NCI-H1436 treated with DMSO at 0.1 percent for 48 hours (cell line): ENCODE measurements at regions not wholly inside any gene's neighbourhood (a gene's known extent, or its start where the extent isn't known, plus 50 kb on each side); places are given as distances from the start of the nearest gene placed in this dataset.

Experiments used
- DNase-seq: peaks from one replicate; lab custom pipeline; 2025; lab: John Stamatoyannopoulos, UW

GRCh38 chr18:34595690-34596089, 114.4 kb upstream of the DTNA start:
- no peak for DNase-seq

DNA sequence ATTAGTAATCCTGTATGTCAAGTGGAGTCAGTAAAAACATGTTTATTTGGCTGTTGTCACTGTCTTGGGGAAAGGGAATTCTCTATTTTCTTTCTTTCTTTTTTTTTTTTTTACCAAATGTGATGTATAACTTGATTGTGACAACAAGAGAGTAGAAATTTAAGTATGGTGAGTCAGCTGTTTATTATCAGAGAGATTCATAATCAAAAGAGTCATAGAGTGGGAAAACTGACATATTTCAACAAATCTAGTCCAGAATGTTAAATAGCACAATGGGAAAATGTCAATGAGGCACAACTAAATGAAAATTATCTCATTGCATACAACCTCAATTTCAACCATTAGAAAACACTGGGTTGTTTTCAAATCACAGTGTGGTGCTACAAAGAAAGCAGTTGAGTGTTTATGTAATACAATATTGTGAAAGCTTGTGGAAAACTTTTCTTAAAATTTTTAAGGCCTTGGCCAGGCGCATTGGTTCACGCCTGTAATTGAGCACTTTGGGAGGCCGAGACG, 111.9 kb upstream of the DTNA start:
- no peak for DNase-seq

GRCh38 chr18:34600158-34600557, 109.9 kb upstream of the DTNA start:
- no peak for DNase-seq

DNA sequence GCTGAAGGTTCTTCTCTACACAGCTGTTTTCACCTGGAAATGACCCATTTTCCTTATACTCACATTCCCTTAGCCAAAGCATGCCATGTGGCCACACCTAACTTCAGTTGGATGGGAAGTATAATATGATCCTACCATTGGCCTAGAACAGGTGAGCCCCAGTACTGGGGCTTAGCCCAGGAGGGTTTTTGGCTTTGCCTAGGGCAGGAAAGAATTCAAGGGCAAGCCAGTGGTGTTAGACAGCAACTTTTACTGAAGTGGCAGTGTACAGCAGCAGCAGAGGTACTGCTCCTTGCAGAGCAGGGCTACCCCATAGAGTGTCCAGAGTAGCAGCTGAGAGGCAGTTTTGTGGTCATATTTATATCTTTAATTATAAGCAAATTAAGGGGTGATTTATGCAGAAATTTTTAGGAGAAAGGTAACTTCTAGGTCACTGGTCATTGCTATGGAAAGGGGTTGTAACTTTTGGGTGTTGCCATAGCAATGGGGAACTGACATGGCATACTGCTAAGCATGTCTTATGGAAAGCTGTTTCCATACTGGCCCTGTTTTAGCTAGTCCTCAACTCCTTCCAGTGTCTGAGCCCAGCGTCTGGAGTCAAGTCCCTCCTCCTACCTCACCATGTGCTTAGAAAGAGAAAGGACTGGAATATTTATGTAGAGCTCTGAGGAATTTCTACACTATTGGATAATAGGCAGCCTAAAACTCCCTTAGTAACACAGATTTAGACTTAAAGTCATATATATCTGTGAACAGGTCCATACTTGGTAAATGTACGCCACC, 109.0 kb upstream of the DTNA start:
- DNase-seq, result no peak

DNA sequence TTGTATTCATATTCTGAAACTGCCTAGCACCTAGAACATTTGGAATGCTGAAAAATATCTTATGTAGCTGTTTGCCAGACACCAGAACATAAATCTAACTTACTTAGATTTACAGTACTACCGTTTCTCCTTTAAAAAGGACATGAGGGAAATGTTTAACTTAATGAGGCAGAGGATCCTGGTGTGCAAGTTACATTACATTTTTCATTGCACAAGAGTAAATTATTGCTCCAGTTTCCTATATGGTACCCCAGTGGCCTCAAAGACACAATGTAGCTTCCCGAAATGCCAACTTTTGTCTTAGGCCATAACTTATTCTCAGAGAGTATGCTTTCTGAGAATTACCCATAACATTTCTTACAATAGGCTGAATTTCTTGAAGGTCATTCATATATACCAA, 105.5 kb upstream of the DTNA start:
- no peak for DNase-seq

DNA sequence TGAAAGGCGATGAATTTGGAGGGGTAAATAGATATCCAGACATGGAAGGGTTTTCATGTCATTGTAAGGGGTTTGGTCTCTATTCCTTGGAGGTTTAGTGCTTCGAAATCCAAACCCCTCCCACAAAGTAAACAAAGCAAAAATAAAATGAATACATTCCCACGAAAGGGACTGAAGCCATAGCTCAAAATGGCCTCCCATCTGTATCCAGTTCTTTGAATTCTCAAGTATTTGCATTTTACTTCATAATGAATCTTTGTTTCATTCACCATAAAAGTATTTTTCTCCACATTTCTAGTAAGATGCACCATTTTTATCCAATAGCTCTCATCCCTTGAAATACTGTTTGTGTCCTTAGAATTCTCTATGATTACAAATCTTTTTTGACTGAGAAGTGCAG, 103.2 kb upstream of the DTNA start:
- no peak for DNase-seq

- DNase-seq, result no peak
These were observed 102.0 kb upstream of the DTNA start for GRCh38 chr18:34608064-34608463.

- DNase-seq, result no peak
These were observed 100.0 kb upstream of the DTNA start for GRCh38 chr18:34609986-34610648.

DNA sequence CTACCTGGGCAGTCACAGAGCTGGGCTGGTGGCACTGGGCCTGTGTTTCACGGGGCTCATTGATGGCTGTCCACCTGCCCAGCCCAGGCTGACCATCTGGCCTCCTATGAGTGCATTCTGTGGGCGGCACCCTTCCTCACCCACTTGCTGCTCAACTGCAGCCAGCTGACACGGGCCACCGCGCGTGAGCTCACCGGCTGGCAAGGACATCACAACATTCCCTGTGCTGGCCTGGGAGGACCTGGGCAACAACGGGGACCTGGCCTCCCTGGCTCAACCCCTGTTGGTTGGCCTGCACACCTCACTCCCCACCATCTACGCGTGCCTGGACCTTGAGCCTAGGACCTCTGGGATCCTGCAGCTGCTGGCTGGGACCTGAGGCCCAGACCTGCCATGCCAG, 98.2 kb upstream of the DTNA start:
- no peak for DNase-seq

GRCh38 chr18:34620258-34620861, 89.7 kb upstream of the DTNA start:
- DNase-seq, result no peak

GRCh38 chr18:34623557-34623956, 86.5 kb upstream of the DTNA start:
- no peak for DNase-seq

- DNase-seq, result no peak
These were observed 85.5 kb upstream of the DTNA start for GRCh38 chr18:34624551-34624950.

GRCh38 chr18:34626404-34627136, 83.5 kb upstream of the DTNA start:
- no peak for DNase-seq

- DNase-seq, result no peak
These were observed 82.8 kb upstream of the DTNA start for GRCh38 chr18:34627137-34627920.

- DNase-seq, result peak; percentile 21
These were observed 78.8 kb upstream of the DTNA start for GRCh38 chr18:34631093-34631966.

DNA sequence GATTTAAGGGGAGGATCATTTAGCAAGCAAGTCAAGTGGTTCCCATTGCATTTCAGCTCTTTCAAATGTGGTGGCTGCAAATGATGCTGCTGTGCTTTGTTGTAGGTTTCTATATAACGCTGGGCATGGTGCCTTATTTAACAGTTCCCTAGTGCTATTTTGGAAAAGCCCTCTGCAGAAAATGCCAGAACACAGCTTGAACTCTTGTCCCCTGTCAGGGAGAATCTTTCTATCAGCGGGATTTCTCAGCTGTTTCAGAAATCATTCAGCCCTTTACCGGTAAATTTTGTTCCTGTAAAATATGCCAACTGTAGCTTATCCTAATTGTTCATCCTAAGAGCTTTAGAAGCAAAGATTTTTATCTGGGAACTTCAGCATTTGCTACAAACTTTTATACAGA, 77.8 kb upstream of the DTNA start:
- no peak for DNase-seq

- no peak for DNase-seq
These were observed 76.7 kb upstream of the DTNA start for GRCh38 chr18:34633368-34633767.

- DNase-seq, result no peak
These were observed 72.8 kb upstream of the DTNA start for GRCh38 chr18:34637094-34637801.

DNA sequence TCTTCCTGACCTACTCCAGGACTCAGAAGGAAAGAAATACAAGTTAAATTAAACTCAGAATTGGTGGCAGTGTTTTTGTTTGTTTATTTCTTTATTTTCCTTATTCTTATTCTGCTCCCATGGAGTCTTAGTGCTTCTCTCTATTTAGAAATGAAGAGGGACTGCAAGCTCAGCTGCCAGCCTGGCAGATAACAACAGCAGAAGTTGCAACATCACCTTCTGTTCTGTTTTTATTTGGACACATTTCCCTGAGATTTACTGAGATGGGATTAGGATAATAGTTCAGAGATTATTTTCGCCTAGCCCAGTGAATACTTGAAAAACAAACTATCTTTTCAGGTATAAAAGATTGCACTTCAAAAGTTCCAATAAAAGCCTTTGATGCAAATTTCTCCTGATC, 70.4 kb upstream of the DTNA start:
- DNase-seq, result no peak

- DNase-seq, result no peak
These were observed 69.8 kb upstream of the DTNA start for GRCh38 chr18:34640276-34640675.
